ENCODE measurements at regions not wholly inside any gene's neighbourhood (a gene's known extent, or its start where the extent isn't known, plus 50 kb on each side); places are given as distances from the start of the nearest gene placed in this dataset.

DNA sequence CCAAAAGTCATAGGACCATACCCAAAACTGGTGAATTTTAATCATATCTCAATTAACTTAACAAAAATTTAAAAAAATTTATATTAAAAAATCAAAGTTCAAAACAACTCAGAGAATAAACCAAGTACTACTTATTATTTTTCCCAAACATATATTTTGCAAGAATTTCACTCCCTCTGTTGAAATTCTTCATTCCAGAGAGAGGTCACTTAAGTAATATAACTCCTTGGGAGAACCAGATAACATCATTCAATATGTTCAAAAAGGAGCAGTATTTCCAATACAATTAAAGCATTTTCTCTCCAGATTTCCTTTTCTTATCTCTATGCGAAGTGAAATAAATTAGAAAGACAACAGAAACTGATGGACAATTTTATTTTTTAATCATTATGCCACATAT is 165.9 kb upstream of the RND3 start:
- intact Hi-C loops (cut with DNase I): no loop called here
- Histone ChIP-seq H3K27me3 (no peaks in the 10 kb centered on the region), H3K9me3 (no peaks in the 10 kb centered on the region), H3K36me3 (no peaks in the 10 kb centered on the region), H3K4me3 (no peak overlapping the region), H3K27ac (replicated peaks in 1 of 4) (no peak overlapping the region), H3K4me1 (no peaks in the 10 kb centered on the region)
- DNase-seq (ENCODE audit: extremely low spot score): no peak
- WGBS: 92% methylated on average over 1 of the region's 1 CpG
- TF ChIP-seq EP300 (IDR thresholded peaks at IDR 0.05) (no peak), POLR2AphosphoS5 (IDR thresholded peaks at IDR 0.05) (no peak), POLR2A (IDR thresholded peaks at IDR 0.05; ENCODE audit: low read depth) (no peak)
- TF ChIP-seq, protein P1, sequence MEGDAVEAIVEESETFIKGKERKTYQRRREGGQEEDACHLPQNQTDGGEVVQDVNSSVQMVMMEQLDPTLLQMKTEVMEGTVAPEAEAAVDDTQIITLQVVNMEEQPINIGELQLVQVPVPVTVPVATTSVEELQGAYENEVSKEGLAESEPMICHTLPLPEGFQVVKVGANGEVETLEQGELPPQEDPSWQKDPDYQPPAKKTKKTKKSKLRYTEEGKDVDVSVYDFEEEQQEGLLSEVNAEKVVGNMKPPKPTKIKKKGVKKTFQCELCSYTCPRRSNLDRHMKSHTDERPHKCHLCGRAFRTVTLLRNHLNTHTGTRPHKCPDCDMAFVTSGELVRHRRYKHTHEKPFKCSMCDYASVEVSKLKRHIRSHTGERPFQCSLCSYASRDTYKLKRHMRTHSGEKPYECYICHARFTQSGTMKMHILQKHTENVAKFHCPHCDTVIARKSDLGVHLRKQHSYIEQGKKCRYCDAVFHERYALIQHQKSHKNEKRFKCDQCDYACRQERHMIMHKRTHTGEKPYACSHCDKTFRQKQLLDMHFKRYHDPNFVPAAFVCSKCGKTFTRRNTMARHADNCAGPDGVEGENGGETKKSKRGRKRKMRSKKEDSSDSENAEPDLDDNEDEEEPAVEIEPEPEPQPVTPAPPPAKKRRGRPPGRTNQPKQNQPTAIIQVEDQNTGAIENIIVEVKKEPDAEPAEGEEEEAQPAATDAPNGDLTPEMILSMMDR (IDR thresholded peaks at IDR 0.05): no peak

DNA sequence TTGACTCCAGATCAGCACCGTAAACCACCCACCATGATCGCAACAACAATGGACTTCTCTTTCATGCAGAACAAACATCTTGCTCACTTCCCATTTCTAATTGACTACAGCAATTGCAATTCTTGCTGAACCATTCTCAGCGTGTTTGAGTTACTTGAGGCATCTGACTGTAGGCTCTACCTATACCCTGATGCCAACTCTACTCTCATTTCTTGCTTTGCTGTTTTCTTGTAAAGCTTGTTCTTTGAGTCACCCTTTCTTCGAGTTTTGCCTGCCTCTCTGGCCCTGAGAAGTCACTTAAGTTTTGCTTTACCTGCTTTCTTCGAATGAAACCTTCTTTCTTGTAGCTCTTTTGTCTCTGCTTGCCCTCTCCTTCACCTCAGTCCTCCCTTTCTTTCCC is 160.5 kb upstream of the RND3 start:
- H3K4me1 ChIP-seq: peaks cover 0 to 25% (median 22%) of the 10 kb centered on the region in 4 donors
- 87% methylated on average over 5 of the region's 5 CpGs for WGBS
- H3K4me3 ChIP-seq: no peak overlapping the region
- DNase-seq (ENCODE audit: extremely low spot score): no peak
- H3K27me3 ChIP-seq: no peaks in the 10 kb centered on the region
- TF ChIP-seq, protein P1 (IDR thresholded peaks at IDR 0.05): no peak
- TF ChIP-seq POLR2A (IDR thresholded peaks at IDR 0.05; ENCODE audit: low read depth): no peak
- no peak for TF ChIP-seq POLR2AphosphoS5 (IDR thresholded peaks at IDR 0.05)
- TF ChIP-seq EP300 (IDR thresholded peaks at IDR 0.05): no peak
- intact Hi-C loops (cut with DNase I): no loop called here
- H3K27ac ChIP-seq (replicated peaks in 1 of 4): no peak overlapping the region
- no peaks in the 10 kb centered on the region for H3K9me3 ChIP-seq
- no peaks in the 10 kb centered on the region for H3K36me3 ChIP-seq

DNA sequence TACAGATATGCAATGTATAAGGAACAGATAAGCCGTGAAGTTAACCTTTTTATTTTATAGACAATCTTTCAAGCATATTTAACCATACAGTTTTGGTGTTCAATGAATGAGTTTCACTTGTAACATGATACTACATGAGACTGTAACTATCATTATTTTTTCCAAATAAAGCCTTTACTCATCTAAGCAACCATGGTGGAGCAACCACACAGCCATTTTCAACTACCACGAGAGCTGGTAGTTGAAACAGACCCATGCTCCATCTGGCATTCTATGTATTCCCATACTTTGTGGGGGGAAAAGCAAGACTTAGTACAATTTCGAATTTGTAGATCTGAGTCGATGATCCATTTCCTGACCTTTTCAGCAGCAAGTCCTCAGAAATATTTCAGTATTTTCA is 159.3 kb upstream of the RND3 start:
- DNase-seq (ENCODE audit: extremely low spot score): no peak
- Histone ChIP-seq H3K4me1 (peaks cover 0 to 25% (median 22%) of the 10 kb centered on the region in 4 donors), H3K36me3 (no peaks in the 10 kb centered on the region), H3K9me3 (no peaks in the 10 kb centered on the region), H3K27me3 (no peaks in the 10 kb centered on the region), H3K27ac (replicated peaks in 1 of 4) (no peak overlapping the region), H3K4me3 (no peak overlapping the region)
- TF ChIP-seq POLR2A (IDR thresholded peaks at IDR 0.05; ENCODE audit: low read depth): no peak
- no peak for TF ChIP-seq POLR2AphosphoS5 (IDR thresholded peaks at IDR 0.05)
- TF ChIP-seq, protein P1 (IDR thresholded peaks at IDR 0.05): no peak
- TF ChIP-seq EP300 (IDR thresholded peaks at IDR 0.05): no peak
- 95% methylated on average over 4 of the region's 4 CpGs for WGBS
- intact Hi-C loops (cut with DNase I): no loop called here

DNA sequence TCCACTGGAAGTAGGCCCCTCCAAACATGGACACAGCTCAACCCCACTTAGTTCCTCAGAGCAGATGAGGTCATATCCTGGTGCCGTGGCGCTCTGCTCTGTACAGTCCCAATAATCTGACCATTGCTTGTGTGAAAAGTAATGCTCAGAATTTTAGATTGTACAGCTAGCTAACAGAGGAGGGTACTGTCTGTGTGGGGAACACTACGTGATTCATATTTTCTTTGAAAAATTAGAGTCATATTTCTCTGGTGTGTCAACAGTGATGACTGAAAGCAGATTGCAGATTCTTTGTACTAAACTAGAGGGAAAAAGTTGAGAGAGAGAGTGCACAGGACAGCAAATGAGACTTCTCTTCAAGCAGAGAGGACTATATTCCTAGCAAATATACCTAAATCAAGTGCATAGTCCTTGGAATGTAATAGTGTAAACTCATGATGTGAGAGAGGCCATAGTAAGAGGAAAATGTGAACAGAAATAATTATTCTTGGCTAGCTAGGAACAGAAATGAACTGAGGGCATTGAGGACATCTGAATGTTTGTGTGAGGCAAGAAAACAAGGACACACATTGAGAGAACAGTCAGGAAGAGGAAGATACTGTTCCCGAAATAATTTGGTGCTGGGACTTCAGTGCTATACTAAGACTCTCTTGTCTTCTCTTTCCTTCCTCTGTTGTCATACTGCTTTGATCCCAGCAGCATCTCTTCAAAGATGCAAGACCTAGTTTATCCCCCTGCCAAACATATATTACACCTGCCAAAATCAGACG is 157.0 kb upstream of the RND3 start:
- intact Hi-C loops (cut with DNase I): no loop called here
- Histone ChIP-seq H3K4me1 (peaks cover 5 to 35% (median 32%) of the 10 kb centered on the region in 4 donors), H3K4me3 (no peak overlapping the region), H3K27me3 (no peaks in the 10 kb centered on the region), H3K36me3 (no peaks in the 10 kb centered on the region), H3K27ac (replicated peaks in 1 of 4) (peak overlapping the region; percentile 50 to 74 (median 57)), H3K9me3 (no peaks in the 10 kb centered on the region)
- no peak for DNase-seq (ENCODE audit: extremely low spot score)
- TF ChIP-seq POLR2AphosphoS5 (IDR thresholded peaks at IDR 0.05) (peak in 1 of 2 donors; percentile 16), POLR2A (IDR thresholded peaks at IDR 0.05; ENCODE audit: low read depth) (no peak), EP300 (IDR thresholded peaks at IDR 0.05) (no peak)
- TF ChIP-seq, protein P1 (IDR thresholded peaks at IDR 0.05): no peak
- WGBS: 40% methylated on average over 5 of the region's 5 CpGs

Measured in esophagus muscularis mucosa (tissue), 4 donors.